OCI-LY1 (cell line): ENCODE measurements at regions not wholly inside any gene's neighbourhood (a gene's known extent, or its start where the extent isn't known, plus 50 kb on each side); places are given as distances from the start of the nearest gene placed in this dataset.
A peak's percentile ranks its signal among the peaks of the same experiment; 100 is the strongest.

ENCODE experiments used
- H2AFZ ChIP-seq: fragments of 200-600 bp; sonication (generic), shearing (Covaris generic); 2 replicates; pipeline ENCODE4 v1.6.0; 2014; ENCODE audit warnings: antibody characterized with exemption, mild to moderate bottlenecking, low read length
- H3F3A ChIP-seq: fragments of 200-600 bp; sonication (generic), shearing (Covaris generic); 2 replicates; pipeline ENCODE4 v1.6.0; 2014; ENCODE audit warnings: mild to moderate bottlenecking, antibody characterized with exemption, low read length, moderate library complexity; ENCODE audit not compliant: insufficient read depth
- H3K27ac ChIP-seq: fragments of 200-600 bp; sonication (generic); 2 replicates; pipeline ENCODE4 v1.5.1; 2014; ENCODE audit warnings: low read length, mixed run types, mild to moderate bottlenecking, low read depth; ENCODE audit not compliant: poor library complexity, severe bottlenecking
- H3K27me3 ChIP-seq: fragments of 200-600 bp; sonication (generic); 2 replicates; pipeline ENCODE4 v1.6.0; 2014; ENCODE audit warnings: antibody characterized with exemption, mild to moderate bottlenecking, low read length, moderate library complexity; ENCODE audit not compliant: insufficient read depth
- H3K36me3 ChIP-seq: fragments of 200-600 bp; sonication (generic); 2 replicates; pipeline ENCODE4 v1.6.1; 2014; ENCODE audit warnings: mild to moderate bottlenecking, antibody characterized with exemption, low read length, moderate library complexity, mixed read lengths; ENCODE audit not compliant: insufficient read depth
- H3K4me1 ChIP-seq: fragments of 200-600 bp; sonication (generic); 2 replicates; pipeline ENCODE4 v1.5.1; 2014; ENCODE audit warnings: mild to moderate bottlenecking, low read length, moderate library complexity; ENCODE audit not compliant: insufficient read depth, severe bottlenecking
- H3K4me2 ChIP-seq: fragments of 200-600 bp; sonication (generic), shearing (Covaris generic); 2 replicates; pipeline ENCODE4 v1.6.1; 2014; ENCODE audit warnings: low read length
- H3K4me3 ChIP-seq: fragments of 200-600 bp; sonication (generic); 2 replicates; pipeline ENCODE4 v1.5.1; 2014; ENCODE audit warnings: low read length, low read depth, mild to moderate bottlenecking, mixed read lengths; ENCODE audit not compliant: poor library complexity, severe bottlenecking
- H3K79me2 ChIP-seq: fragments of 200-600 bp; shearing (Covaris generic); 2 replicates; pipeline ENCODE4 v1.6.1; 2016; ENCODE audit warnings: mixed run types, low read length, mixed read lengths; ENCODE audit not compliant: insufficient read depth
- H3K9ac ChIP-seq: fragments of 200-600 bp; sonication (generic), shearing (Covaris generic); 2 replicates; pipeline ENCODE4 v1.6.1; 2014; ENCODE audit warnings: mild to moderate bottlenecking, low read length, mixed read lengths
- H3K9me2 ChIP-seq: fragments of 200-600 bp; sonication (generic), shearing (Covaris generic); 2 replicates; pipeline ENCODE4 v1.6.1; 2014; ENCODE audit warnings: low read depth, mild to moderate bottlenecking, low read length, mixed read lengths
- H3K9me3 ChIP-seq: fragments of 200-600 bp; shearing (Covaris generic); 2 replicates; pipeline ENCODE4 v1.6.1; 2014; ENCODE audit warnings: low read length, mixed read lengths
- H4K20me1 ChIP-seq: fragments of 200-600 bp; sonication (generic), shearing (Covaris generic); 2 replicates; pipeline ENCODE4 v1.6.0; 2016; ENCODE audit warnings: mild to moderate bottlenecking, low read length; ENCODE audit not compliant: insufficient read depth
- CTCF ChIP-seq: fragments of 200-600 bp; sonication (generic), shearing (Covaris generic); IDR thresholded peaks from 2 replicates; pipeline ENCODE4 v1.5.1; 2017; ENCODE audit warnings: mild to moderate bottlenecking, antibody characterized with exemption, low read length, moderate library complexity, mixed read lengths
- EZH2 ChIP-seq: fragments of 200-600 bp; sonication (generic), shearing (Covaris generic); IDR thresholded peaks from 2 replicates; pipeline ENCODE4 v1.8.0; 2017; ENCODE audit warnings: borderline replicate concordance, mixed run types, mild to moderate bottlenecking, antibody characterized with exemption, low read length, moderate library complexity, mixed read lengths

GRCh38 chr2:145203891-145204290 is 684.0 kb upstream of the ZEB2 start:
- TF ChIP-seq CTCF (no peak), EZH2 (no peak)
- Histone ChIP-seq H3K9me3 (no peaks in the 10 kb centered on the region), H3K27ac (no peak overlapping the region), H3K4me1 (peaks cover 9% of the 10 kb centered on the region), H3K36me3 (no peaks in the 10 kb centered on the region), H3F3A (no peaks in the 10 kb centered on the region), H3K27me3 (no peaks in the 10 kb centered on the region), H3K9me2 (no peaks in the 10 kb centered on the region), H3K9ac (no peak overlapping the region), H3K79me2 (no peaks in the 10 kb centered on the region), H3K4me2 (no peak overlapping the region), H3K4me3 (no peak overlapping the region), H2AFZ (no peak overlapping the region), H4K20me1 (no peaks in the 10 kb centered on the region)

DNA sequence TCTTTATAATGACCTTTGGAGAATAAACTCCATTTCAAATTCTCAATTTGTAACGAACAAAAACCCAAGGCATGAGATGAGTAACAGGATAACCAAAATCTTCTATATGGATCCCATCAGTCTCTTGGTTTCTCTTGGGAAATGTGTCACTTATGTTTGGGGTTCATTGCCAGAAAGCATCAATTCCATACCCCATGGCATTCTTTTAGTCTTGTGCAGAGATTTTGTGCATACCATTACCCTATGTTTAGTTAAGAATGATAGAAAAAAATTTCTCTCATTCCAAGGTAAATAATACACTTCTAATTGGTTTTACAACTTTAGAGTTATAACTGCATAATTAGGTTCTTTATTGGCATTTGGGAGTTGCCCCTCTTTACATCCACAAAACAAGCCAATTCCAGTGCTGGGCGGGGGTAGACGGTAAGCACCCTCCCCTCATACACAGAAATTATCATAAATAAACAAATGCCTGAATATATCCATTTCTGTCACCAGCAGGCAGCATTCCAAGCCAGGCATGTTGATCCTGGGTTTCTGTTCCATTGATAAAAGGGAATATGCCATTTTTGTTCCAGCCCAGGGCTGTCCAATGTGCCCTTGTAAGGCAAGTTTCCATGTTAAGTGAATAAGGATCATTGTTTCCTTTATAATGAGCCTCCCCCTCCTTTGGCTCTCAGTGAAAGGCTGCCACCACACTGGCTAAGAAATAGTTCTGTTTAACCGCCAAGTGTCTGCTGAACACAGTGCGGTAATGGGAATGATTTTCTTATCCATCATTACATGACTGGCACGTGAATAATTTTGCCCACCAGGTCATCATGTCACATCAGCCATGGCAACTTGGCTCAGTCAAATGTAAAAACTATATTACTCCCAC is 680.1 kb upstream of the ZEB2 start:
- no peaks in the 10 kb centered on the region for H3F3A ChIP-seq
- H2AFZ ChIP-seq = no peak overlapping the region
- H3K27ac ChIP-seq = no peak overlapping the region
- no peak overlapping the region for H3K4me2 ChIP-seq
- no peaks in the 10 kb centered on the region for H4K20me1 ChIP-seq
- no peaks in the 10 kb centered on the region for H3K36me3 ChIP-seq
- peaks cover 4% of the 10 kb centered on the region for H3K4me1 ChIP-seq
- no peaks in the 10 kb centered on the region for H3K9me2 ChIP-seq
- no peaks in the 10 kb centered on the region for H3K27me3 ChIP-seq
- no peak for TF ChIP-seq CTCF
- no peak for TF ChIP-seq EZH2
- H3K9me3 ChIP-seq = no peaks in the 10 kb centered on the region
- no peak overlapping the region for H3K4me3 ChIP-seq
- no peaks in the 10 kb centered on the region for H3K79me2 ChIP-seq
- H3K9ac ChIP-seq = no peak overlapping the region

- Histone ChIP-seq H3K9me3 (no peaks in the 10 kb centered on the region), H2AFZ (peak overlapping the region; percentile 59; the same call in 1 of the 2 replicates), H4K20me1 (no peaks in the 10 kb centered on the region), H3K9ac (no peak overlapping the region), H3F3A (no peaks in the 10 kb centered on the region), H3K27me3 (no peaks in the 10 kb centered on the region), H3K79me2 (no peaks in the 10 kb centered on the region), H3K27ac (no peak overlapping the region), H3K4me1 (peaks cover 4% of the 10 kb centered on the region), H3K4me3 (no peak overlapping the region), H3K36me3 (no peaks in the 10 kb centered on the region), H3K9me2 (no peaks in the 10 kb centered on the region), H3K4me2 (no peak overlapping the region)
- no peak for TF ChIP-seq CTCF
- TF ChIP-seq EZH2 = no peak
These were observed 679.1 kb upstream of the ZEB2 start for GRCh38 chr2:145199042-145199441.
